Left ventricle myocardium inferior (tissue), 1 donor: ENCODE measurements at regions not wholly inside any gene's neighbourhood (a gene's known extent, or its start where the extent isn't known, plus 50 kb on each side); places are given as distances from the start of the nearest gene placed in this dataset.

ENCODE experiments used
- DNase-seq: peaks from one replicate; pipeline ENCODE4 v3.0.0-alpha.2; 2020
- H3K27ac ChIP-seq: fragments of 200-600 bp; replicated peaks from 2 replicates; pipeline ENCODE4 v1.8.0; 2021
- H3K27me3 ChIP-seq: fragments of 200-600 bp; 2 replicates; pipeline ENCODE4 v1.8.0; 2021; ENCODE audit warnings: low read depth
- H3K36me3 ChIP-seq: fragments of 200-600 bp; 2 replicates; pipeline ENCODE4 v1.8.0; 2021
- H3K4me1 ChIP-seq: fragments of 200-600 bp; 2 replicates; pipeline ENCODE4 v1.8.0; 2021
- H3K4me3 ChIP-seq: fragments of 200-600 bp; 2 replicates; pipeline ENCODE4 v1.8.0; 2021; ENCODE audit warnings: mild to moderate bottlenecking, moderate library complexity
- H3K9me3 ChIP-seq: fragments of 200-600 bp; replicated peaks from 2 replicates; pipeline ENCODE4 v1.8.0; 2021
- CTCF ChIP-seq: fragments of 200-600 bp; IDR thresholded peaks from 2 replicates; pipeline ENCODE4 v1.8.0; 2021; ENCODE audit warnings: antibody characterized with exemption, mild to moderate bottlenecking, borderline replicate concordance
- intact Hi-C: fragments of 100-400 bp; cut with micrococcal nuclease; formaldehyde crosslinking; loops from one replicate; pipeline ENCODE4 v1.11.0; 2022
- donor health status: DM: no; HTN: yes; CAD: no; lungs with severe emphysema.

- no peak for TF ChIP-seq CTCF
- DNase-seq, result no peak
- no peaks in the 10 kb centered on the region for H3K4me1 ChIP-seq
- H3K36me3 ChIP-seq, result no peaks in the 10 kb centered on the region
- peaks cover 43% of the 10 kb centered on the region for H3K27me3 ChIP-seq
- H3K4me3 ChIP-seq, result no peak overlapping the region
- intact Hi-C loops, result no loop called here
- no peak overlapping the region for H3K27ac ChIP-seq
- H3K9me3 ChIP-seq, result peaks cover 29% of the 10 kb centered on the region
Observed at GRCh38 chr5:174664180-174664850, 60.1 kb upstream of the MSX2 start.

GRCh38 chr5:174665347-174665746 lies 59.0 kb upstream of the MSX2 start:
- Histone ChIP-seq H3K4me3 (no peak overlapping the region), H3K9me3 (peaks cover 29% of the 10 kb centered on the region), H3K36me3 (no peaks in the 10 kb centered on the region), H3K4me1 (no peaks in the 10 kb centered on the region), H3K27ac (no peak overlapping the region), H3K27me3 (peaks cover 33% of the 10 kb centered on the region)
- DNase-seq, result no peak
- intact Hi-C loops, result no loop called here
- TF ChIP-seq CTCF, result no peak

- intact Hi-C loops, result no loop called here
- TF ChIP-seq CTCF, result no peak
Observed at GRCh38 chr5:174667526-174667925, 56.9 kb upstream of the MSX2 start.

GRCh38 chr5:174668349-174668748 lies 56.0 kb upstream of the MSX2 start:
- Histone ChIP-seq H3K27me3 (peaks cover 31% of the 10 kb centered on the region), H3K4me1 (no peaks in the 10 kb centered on the region), H3K27ac (no peak overlapping the region), H3K36me3 (no peaks in the 10 kb centered on the region), H3K9me3 (peaks cover 29% of the 10 kb centered on the region), H3K4me3 (no peak overlapping the region)
- TF ChIP-seq CTCF, result no peak
- no peak for DNase-seq
- intact Hi-C loops, result no loop called here

More at GRCh38 chr5:174667526-174667925, 56.9 kb upstream of the MSX2 start:
- Histone ChIP-seq H3K4me1 (no peaks in the 10 kb centered on the region), H3K9me3 (peaks cover 29% of the 10 kb centered on the region), H3K27ac (no peak overlapping the region), H3K4me3 (no peak overlapping the region), H3K36me3 (no peaks in the 10 kb centered on the region), H3K27me3 (peaks cover 30% of the 10 kb centered on the region)
- DNase-seq, result no peak
